CD4-positive, alpha-beta T cell (primary cell): ENCODE measurements at regions not wholly inside any gene's neighbourhood (a gene's known extent, or its start where the extent isn't known, plus 50 kb on each side); places are given as distances from the start of the nearest gene placed in this dataset.

Source experiments
- ATAC-seq: fragments of 200-7000 bp; cut with Tn5 transposase; one replicate; pipeline ENCODE4 v1.10.0; 2022; ENCODE audit warnings: mild to moderate bottlenecking; ENCODE audit not compliant: poor library complexity
- CTCF ChIA-PET: fragments of 350-600 bp; sonication (Branson Sonifier 250); formaldehyde crosslinking; loops from one replicate; lab custom pipeline; 2021; ENCODE audit warnings: antibody characterized with exemption, inconsistent platforms; lab: Charles Lee
- POLR2A ChIA-PET: fragments of 350-600 bp; sonication (Branson Sonifier 250); formaldehyde crosslinking; loops from one replicate; lab custom pipeline; 2021; ENCODE audit warnings: antibody characterized with exemption, inconsistent platforms; lab: Charles Lee
- DNase-seq, 14 experiments: peaks; one replicate each; pipeline ENCODE4 v3.0.0-alpha.2; 2013 to 2020; ENCODE audit warnings: mixed read lengths in 2 of 14
- H3K27ac ChIP-seq, 2 donors: one replicate each; pipeline versions ENCODE4 v1.5.1 to v1.7.0; 2013; ENCODE audit warnings: low read length in 2 of 2, low read depth in 1 of 2, mild to moderate bottlenecking in 1 of 2
- H3K27me3 ChIP-seq, 2 experiments: 1 replicate in 1 of 2; 2 replicates in 1 of 2; pipeline versions ENCODE4 v1.6.1 to v1.7.0; 2013; ENCODE audit warnings: low read length in 2 of 2, control low read depth in 1 of 2, mild to moderate bottlenecking in 1 of 2, moderate library complexity in 1 of 2; ENCODE audit not compliant: insufficient read depth in 2 of 2, control insufficient read depth in 1 of 2
- H3K36me3 ChIP-seq: one replicate; pipeline ENCODE4 v1.6.1; 2013; ENCODE audit warnings: low read length, control low read depth; ENCODE audit not compliant: insufficient read depth
- H3K4me1 ChIP-seq: one replicate; pipeline ENCODE4 v1.6.1; 2013; ENCODE audit warnings: low read length, control low read depth; ENCODE audit not compliant: insufficient read depth
- H3K4me3 ChIP-seq: one replicate; pipeline ENCODE4 v1.5.1; 2013; ENCODE audit warnings: mild to moderate bottlenecking, low read length, moderate library complexity
- H3K9me3 ChIP-seq, 2 experiments: 1 replicate in 1 of 2; 2 replicates in 1 of 2; pipeline versions ENCODE4 v1.6.1 to v1.7.0; 2013; ENCODE audit warnings: low read length in 2 of 2, mild to moderate bottlenecking in 2 of 2, control low read depth in 1 of 2, moderate library complexity in 1 of 2; ENCODE audit not compliant: control insufficient read depth in 1 of 2, insufficient read depth in 1 of 2
- H3K27ac Mint-ChIP-seq: one replicate; pipeline ENCODE4 v1.8.0; 2020; ENCODE audit warnings: mixed read lengths
- H3K27me3 Mint-ChIP-seq: one replicate; pipeline ENCODE4 v1.8.0; 2021; ENCODE audit warnings: mixed read lengths
- H3K36me3 Mint-ChIP-seq: one replicate; pipeline ENCODE4 v1.8.0; 2021; ENCODE audit warnings: low read depth, mixed read lengths
- H3K4me1 Mint-ChIP-seq: one replicate; pipeline ENCODE4 v1.8.0; 2021; ENCODE audit warnings: low read depth, mixed read lengths
- H3K4me3 Mint-ChIP-seq: one replicate; pipeline ENCODE4 v1.8.0; 2020; ENCODE audit warnings: mild to moderate bottlenecking, mixed read lengths
- H3K9me3 Mint-ChIP-seq: one replicate; pipeline ENCODE4 v1.8.0; 2020; ENCODE audit warnings: mixed read lengths
- intact Hi-C, 2 experiments: fragments of 100-400 bp; cut with DNase I in 1 of 2; cut with micrococcal nuclease in 1 of 2; formaldehyde crosslinking; loops; one replicate each; pipeline versions ENCODE4 v1.15.1 to v1.9.0; 2023 to 2025; cut with DNase I, micrococcal nuclease
- TF ChIP-seq, protein P1 (sequence below): fragments of 200-600 bp; IDR thresholded peaks from one replicate; pipeline ENCODE4 v1.8.0; 2022; ENCODE audit warnings: antibody characterized with exemption, mild to moderate bottlenecking

DNA sequence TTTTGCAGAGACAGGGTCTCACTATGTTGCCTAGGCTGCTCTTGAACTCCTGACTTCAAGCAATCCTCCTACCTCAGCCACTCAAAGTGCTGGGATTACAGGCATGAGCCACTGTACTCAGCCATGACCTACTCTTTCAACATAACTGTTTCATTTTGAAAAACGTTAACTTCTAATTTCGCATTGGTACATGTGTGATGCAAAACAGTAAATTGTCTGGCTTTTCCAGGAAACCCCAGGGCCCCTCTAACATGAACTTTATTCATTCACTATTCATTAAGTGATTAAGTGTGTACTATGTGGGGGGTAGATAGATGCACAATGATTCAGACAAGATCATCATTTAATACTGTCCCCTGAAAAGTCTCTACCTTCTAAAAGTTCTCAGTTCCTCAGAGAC is 364.9 kb downstream of the SS18 start:
- intact Hi-C loops: no loop called here
- H3K36me3 ChIP-seq: no peaks in the 10 kb centered on the region
- ATAC-seq: no peak
- no peaks in the 10 kb centered on the region for H3K4me1 ChIP-seq
- no peak overlapping the region for H3K27ac Mint-ChIP-seq
- no peak overlapping the region for H3K4me3 Mint-ChIP-seq
- no peaks in the 10 kb centered on the region for H3K4me1 Mint-ChIP-seq
- DNase-seq: no peak
- H3K4me3 ChIP-seq: no peak overlapping the region
- no peaks in the 10 kb centered on the region for H3K36me3 Mint-ChIP-seq
- H3K9me3 ChIP-seq: no peaks in the 10 kb centered on the region
- H3K27me3 Mint-ChIP-seq: peaks cover 30% of the 10 kb centered on the region
- POLR2A ChIA-PET: no interaction called here
- H3K27me3 ChIP-seq: peaks cover 0 to 2% of the 10 kb centered on the region in 2 experiments
- TF ChIP-seq, protein P1, sequence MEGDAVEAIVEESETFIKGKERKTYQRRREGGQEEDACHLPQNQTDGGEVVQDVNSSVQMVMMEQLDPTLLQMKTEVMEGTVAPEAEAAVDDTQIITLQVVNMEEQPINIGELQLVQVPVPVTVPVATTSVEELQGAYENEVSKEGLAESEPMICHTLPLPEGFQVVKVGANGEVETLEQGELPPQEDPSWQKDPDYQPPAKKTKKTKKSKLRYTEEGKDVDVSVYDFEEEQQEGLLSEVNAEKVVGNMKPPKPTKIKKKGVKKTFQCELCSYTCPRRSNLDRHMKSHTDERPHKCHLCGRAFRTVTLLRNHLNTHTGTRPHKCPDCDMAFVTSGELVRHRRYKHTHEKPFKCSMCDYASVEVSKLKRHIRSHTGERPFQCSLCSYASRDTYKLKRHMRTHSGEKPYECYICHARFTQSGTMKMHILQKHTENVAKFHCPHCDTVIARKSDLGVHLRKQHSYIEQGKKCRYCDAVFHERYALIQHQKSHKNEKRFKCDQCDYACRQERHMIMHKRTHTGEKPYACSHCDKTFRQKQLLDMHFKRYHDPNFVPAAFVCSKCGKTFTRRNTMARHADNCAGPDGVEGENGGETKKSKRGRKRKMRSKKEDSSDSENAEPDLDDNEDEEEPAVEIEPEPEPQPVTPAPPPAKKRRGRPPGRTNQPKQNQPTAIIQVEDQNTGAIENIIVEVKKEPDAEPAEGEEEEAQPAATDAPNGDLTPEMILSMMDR: no peak
- CTCF ChIA-PET: no interaction called here
- H3K9me3 Mint-ChIP-seq: peaks cover 9% of the 10 kb centered on the region
- H3K27ac ChIP-seq: no peak overlapping the region

DNA sequence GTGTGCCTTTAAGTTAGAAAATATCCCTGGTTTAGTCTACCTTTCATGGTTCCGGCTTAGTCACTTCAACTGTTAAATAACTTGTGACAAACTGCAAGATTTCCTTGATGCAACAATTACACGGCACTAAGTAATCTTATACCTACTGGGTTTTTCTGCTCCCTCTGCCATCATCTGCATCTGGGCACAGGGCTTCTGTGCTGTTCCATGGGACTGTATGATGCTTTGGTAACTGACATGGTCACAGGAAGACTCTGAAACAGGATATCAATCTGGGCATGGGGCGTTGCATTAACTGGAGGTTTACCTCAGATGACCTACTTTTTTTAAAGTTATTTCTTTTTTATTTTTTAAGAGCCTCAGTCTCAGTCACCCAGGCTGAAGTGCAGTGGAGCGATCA is 365.4 kb downstream of the SS18 start:
- DNase-seq: no peak
- Histone ChIP-seq H3K4me3 (no peak overlapping the region), H3K27me3 (peaks cover 0 to 2% of the 10 kb centered on the region in 2 experiments), H3K9me3 (no peaks in the 10 kb centered on the region), H3K36me3 (no peaks in the 10 kb centered on the region), H3K27ac (no peak overlapping the region), H3K4me1 (no peaks in the 10 kb centered on the region)
- CTCF ChIA-PET: no interaction called here
- Mint-ChIP-seq H3K9me3 (peaks cover 6% of the 10 kb centered on the region), H3K27ac (no peak overlapping the region), H3K36me3 (no peaks in the 10 kb centered on the region), H3K4me1 (no peaks in the 10 kb centered on the region), H3K27me3 (peaks cover 30% of the 10 kb centered on the region), H3K4me3 (no peak overlapping the region)
- intact Hi-C loops: no loop called here
- TF ChIP-seq, protein P1: no peak
- POLR2A ChIA-PET: no interaction called here
- ATAC-seq: no peak

DNA sequence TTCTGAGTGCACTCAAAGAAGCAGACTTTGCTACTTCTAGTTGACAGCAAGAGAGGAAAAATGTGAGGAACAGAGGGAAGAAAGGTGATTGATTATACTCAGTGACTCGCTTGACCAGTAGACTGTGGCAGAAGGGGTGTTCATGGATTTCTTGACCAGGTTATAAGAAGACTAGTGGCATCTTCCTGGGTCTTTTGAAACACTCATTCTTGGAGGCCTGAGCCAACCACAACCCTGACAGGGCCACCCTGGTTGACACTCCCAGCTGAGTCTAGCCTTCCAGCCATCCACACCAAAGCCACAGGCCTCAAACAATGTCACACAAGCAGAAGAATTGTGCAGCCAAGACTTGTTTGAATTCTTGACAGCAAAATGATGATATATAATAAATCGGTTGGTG is 366.3 kb downstream of the SS18 start:
- no peaks in the 10 kb centered on the region for H3K4me1 ChIP-seq
- Mint-ChIP-seq H3K27me3 (peaks cover 22% of the 10 kb centered on the region), H3K27ac (no peak overlapping the region), H3K4me1 (no peaks in the 10 kb centered on the region), H3K9me3 (peaks cover 6% of the 10 kb centered on the region), H3K4me3 (no peak overlapping the region), H3K36me3 (no peaks in the 10 kb centered on the region)
- H3K27ac ChIP-seq: no peak overlapping the region
- no peaks in the 10 kb centered on the region for H3K36me3 ChIP-seq
- ATAC-seq (no peak), DNase-seq (no peak)
- POLR2A ChIA-PET: no interaction called here
- intact Hi-C loops: no loop called here
- H3K27me3 ChIP-seq: peaks cover 0 to 2% of the 10 kb centered on the region in 2 experiments
- TF ChIP-seq, protein P1: no peak
- no peak overlapping the region for H3K4me3 ChIP-seq
- CTCF ChIA-PET: no interaction called here
- H3K9me3 ChIP-seq: no peaks in the 10 kb centered on the region
